OCI-LY7 (cell line): ENCODE measurements at regions not wholly inside any gene's neighbourhood (a gene's known extent, or its start where the extent isn't known, plus 50 kb on each side); places are given as distances from the start of the nearest gene placed in this dataset.

ENCODE experiments used
- BruUV-seq: library from RNA; stranded (reverse); fragments of 400-500 nt; replicated peaks from 2 replicates; lab custom pipeline; 2021; lab: Mats Ljungman, UMichigan
- CTCF ChIA-PET: fragments of 300-600 bp; sonication (Branson Sonifier 250); formaldehyde crosslinking; loops from one replicate; lab custom pipeline; 2022; ENCODE audit warnings: antibody characterized with exemption; ENCODE audit not compliant: unreplicated experiment; lab: Charles Lee
- POLR2A ChIA-PET: fragments of 300-600 bp; sonication (Branson Sonifier 250); formaldehyde crosslinking; loops from one replicate; lab custom pipeline; 2022; ENCODE audit warnings: antibody characterized with exemption; lab: Charles Lee
- DNase-seq: peaks from one replicate; pipeline ENCODE4 v3.0.0-alpha.2; 2015; ENCODE audit warnings: low spot score
- H2AFZ ChIP-seq: fragments of 200-600 bp; sonication (generic), shearing (Covaris generic); 2 replicates; pipeline ENCODE4 v1.6.1; 2014; ENCODE audit warnings: mild to moderate bottlenecking, antibody characterized with exemption, low read length, moderate library complexity
- H3K27ac ChIP-seq: fragments of 200-600 bp; sonication (generic); 2 replicates; pipeline ENCODE4 v1.5.1; 2014; ENCODE audit warnings: mixed run types, low read depth, mild to moderate bottlenecking, moderate library complexity, low read length, inconsistent platforms; ENCODE audit not compliant: poor library complexity, severe bottlenecking
- H3K36me3 ChIP-seq: fragments of 200-600 bp; sonication (generic); 2 replicates; pipeline ENCODE4 v1.6.1; 2014; ENCODE audit warnings: mild to moderate bottlenecking, antibody characterized with exemption, low read length, moderate library complexity, mixed read lengths; ENCODE audit not compliant: insufficient read depth
- H3K4me1 ChIP-seq: fragments of 200-600 bp; sonication (generic); 2 replicates; pipeline ENCODE4 v1.5.1; 2014; ENCODE audit warnings: mild to moderate bottlenecking, low read length; ENCODE audit not compliant: insufficient read depth, poor library complexity, severe bottlenecking
- H3K4me2 ChIP-seq: fragments of 200-600 bp; sonication (generic); 2 replicates; pipeline ENCODE4 v1.6.1; 2014; ENCODE audit warnings: mild to moderate bottlenecking, low read length
- H3K4me3 ChIP-seq: fragments of 200-600 bp; sonication (generic); 2 replicates; pipeline ENCODE4 v1.5.1; 2014; ENCODE audit warnings: mild to moderate bottlenecking, low read depth, low read length; ENCODE audit not compliant: poor library complexity, severe bottlenecking
- H3K79me2 ChIP-seq: fragments of 200-600 bp; sonication (generic); 2 replicates; pipeline ENCODE4 v1.6.1; 2016; ENCODE audit warnings: low read depth, mild to moderate bottlenecking, low read length, moderate library complexity, mixed read lengths; ENCODE audit not compliant: insufficient read depth
- H3K9me2 ChIP-seq: fragments of 200-600 bp; sonication (generic); 2 replicates; pipeline ENCODE4 v1.6.1; 2016; ENCODE audit warnings: mild to moderate bottlenecking, low read length, mixed read lengths; ENCODE audit not compliant: insufficient read depth
- H3K9me3 ChIP-seq: fragments of 200-600 bp; sonication (generic); 2 replicates; pipeline ENCODE4 v1.6.1; 2014; ENCODE audit warnings: mild to moderate bottlenecking, mixed run types, low read length, mixed read lengths
- H4K20me1 ChIP-seq: fragments of 200-600 bp; sonication (generic); 2 replicates; pipeline ENCODE4 v1.6.1; 2014; ENCODE audit warnings: mild to moderate bottlenecking, antibody characterized with exemption, low read length, moderate library complexity, mixed read lengths; ENCODE audit not compliant: insufficient read depth
- CTCF ChIP-seq: fragments of 200-600 bp; sonication (generic); conservative IDR thresholded peaks from 2 replicates; pipeline ENCODE4 v1.5.1; 2014; ENCODE audit warnings: mild to moderate bottlenecking, antibody characterized with exemption, low read length, moderate library complexity, mixed read lengths
- EZH2phosphoT487 ChIP-seq: fragments of 200-600 bp; sonication (generic); IDR thresholded peaks from 2 replicates; pipeline ENCODE4 v1.6.1; 2018; ENCODE audit warnings: low read depth, borderline replicate concordance, mild to moderate bottlenecking, mixed run types, antibody characterized with exemption, low read length, moderate library complexity, mixed read lengths
- intact Hi-C: fragments of 100-400 bp; cut with micrococcal nuclease; formaldehyde crosslinking; loops from one replicate; pipeline ENCODE4 v1.10.0; 2022; ENCODE audit not compliant: unreplicated experiment

GRCh38 chr10:53183733-53184132 lies 411.1 kb upstream of the MBL2 start:
- no peak for TF ChIP-seq CTCF
- no peak for TF ChIP-seq EZH2phosphoT487
- Histone ChIP-seq H3K4me3 (no peak overlapping the region), H3K4me1 (no peaks in the 10 kb centered on the region), H4K20me1 (no peaks in the 10 kb centered on the region), H3K27ac (no peak overlapping the region), H3K79me2 (no peaks in the 10 kb centered on the region), H3K36me3 (no peaks in the 10 kb centered on the region), H2AFZ (no peak overlapping the region), H3K4me2 (no peak overlapping the region), H3K9me2 (no peaks in the 10 kb centered on the region), H3K9me3 (no peaks in the 10 kb centered on the region)
- CTCF ChIA-PET = no interaction called here
- POLR2A ChIA-PET = interaction anchor here (0.7 to 0.9 kb wide), 2 partner anchors 11 to 251 kb away, joined by 3 read pairs; no protein-coding TSS in a partner anchor
- no peak for DNase-seq
- no TSS peak for BruUV-seq
- intact Hi-C loops = no loop called here

- intact Hi-C loops = no loop called here
- H3K4me1 ChIP-seq = no peaks in the 10 kb centered on the region
- no peak overlapping the region for H3K27ac ChIP-seq
- no peaks in the 10 kb centered on the region for H3K9me2 ChIP-seq
- no TSS peak for BruUV-seq
- H4K20me1 ChIP-seq = no peaks in the 10 kb centered on the region
- no peak overlapping the region for H3K4me2 ChIP-seq
- H3K9me3 ChIP-seq = no peaks in the 10 kb centered on the region
- no peak for TF ChIP-seq CTCF
- H3K79me2 ChIP-seq = no peaks in the 10 kb centered on the region
- DNase-seq = no peak
- H3K4me3 ChIP-seq = no peak overlapping the region
- ChIA-PET POLR2A (interaction anchor here (0.6 kb wide), 1 partner anchor 746 kb away, joined by 3 read pairs; no protein-coding TSS in a partner anchor), CTCF (no interaction called here)
- no peaks in the 10 kb centered on the region for H3K36me3 ChIP-seq
- H2AFZ ChIP-seq = no peak overlapping the region
Observed at GRCh38 chr10:53177468-53177867, 404.9 kb upstream of the MBL2 start.

GRCh38 chr10:53166325-53166724 lies 393.7 kb upstream of the MBL2 start:
- H3K9me3 ChIP-seq = no peaks in the 10 kb centered on the region
- no peaks in the 10 kb centered on the region for H3K36me3 ChIP-seq
- no peaks in the 10 kb centered on the region for H3K79me2 ChIP-seq
- POLR2A ChIA-PET = interaction anchor here (1.7 kb wide), 1 partner anchor 11 kb away, joined by 5 read pairs; no protein-coding TSS in a partner anchor
- H3K4me2 ChIP-seq = no peak overlapping the region
- H4K20me1 ChIP-seq = no peaks in the 10 kb centered on the region
- no peak overlapping the region for H3K27ac ChIP-seq
- CTCF ChIA-PET = no interaction called here
- intact Hi-C loops = no loop called here
- no peaks in the 10 kb centered on the region for H3K4me1 ChIP-seq
- no TSS peak for BruUV-seq
- no peak for DNase-seq
- H3K9me2 ChIP-seq = no peaks in the 10 kb centered on the region
- no peak overlapping the region for H2AFZ ChIP-seq
- no peak for TF ChIP-seq CTCF
- TF ChIP-seq EZH2phosphoT487 = no peak
- H3K4me3 ChIP-seq = no peak overlapping the region
